Smooth muscle cell (in vitro differentiated cells): ENCODE measurements at regions not wholly inside any gene's neighbourhood (a gene's known extent, or its start where the extent isn't known, plus 50 kb on each side); places are given as distances from the start of the nearest gene placed in this dataset.
"Not testable (repeated sequence)": the region's sequence is repeated elsewhere in the genome, so short reads cannot be mapped to it uniquely, and the experiment has no call there.

Experiments used
- DNase-seq: peaks from one replicate; lab custom pipeline; 2025; ENCODE audit not compliant: unreplicated experiment; lab: John Stamatoyannopoulos, UW
- H2AFZ ChIP-seq: fragments of 200-600 bp; sonication (generic); 2 replicates; pipeline ENCODE4 v1.6.0; 2016; ENCODE audit warnings: antibody characterized with exemption, low read depth, mild to moderate bottlenecking
- H3F3A ChIP-seq: fragments of 200-600 bp; sonication (generic); 2 replicates; pipeline ENCODE4 v1.6.0; 2017; ENCODE audit warnings: antibody characterized with exemption, low read depth
- H3K27ac ChIP-seq: fragments of 200-600 bp; sonication (generic); 2 replicates; pipeline ENCODE4 v1.5.1; 2016; ENCODE audit warnings: low read depth, mild to moderate bottlenecking
- H3K27me3 ChIP-seq: fragments of 200-600 bp; sonication (generic); 2 replicates; pipeline ENCODE4 v1.6.1; 2016; ENCODE audit warnings: low read depth, mild to moderate bottlenecking
- H3K36me3 ChIP-seq: fragments of 200-600 bp; sonication (generic); 2 replicates; pipeline ENCODE4 v1.5.1; 2016; ENCODE audit warnings: low read depth
- H3K4me1 ChIP-seq: fragments of 200-600 bp; sonication (generic); 2 replicates; pipeline ENCODE4 v1.5.1; 2016; ENCODE audit warnings: low read depth
- H3K4me2 ChIP-seq: fragments of 200-600 bp; sonication (generic); 2 replicates; pipeline ENCODE4 v1.6.0; 2016; ENCODE audit warnings: mild to moderate bottlenecking
- H3K4me3 ChIP-seq: fragments of 200-600 bp; sonication (generic); 2 replicates; pipeline ENCODE4 v1.5.1; 2016; ENCODE audit warnings: mild to moderate bottlenecking
- H3K79me2 ChIP-seq: fragments of 200-600 bp; sonication (generic); 2 replicates; pipeline ENCODE4 v1.6.0; 2016; ENCODE audit warnings: low read depth, mild to moderate bottlenecking
- H3K9ac ChIP-seq: fragments of 200-600 bp; sonication (generic); 2 replicates; pipeline ENCODE4 v1.6.0; 2016; ENCODE audit warnings: low read depth
- H3K9me3 ChIP-seq: fragments of 200-600 bp; sonication (generic); replicated peaks from 2 replicates; pipeline ENCODE4 v1.5.1; 2016; ENCODE audit warnings: low read depth
- H4K20me1 ChIP-seq: fragments of 200-600 bp; sonication (generic); 2 replicates; pipeline ENCODE4 v1.6.0; 2016; ENCODE audit warnings: low read depth
- WGBS: methylation state at CpG from one replicate; pipeline ENCODE4 v1.1.7; 2016; ENCODE audit warnings: low lambda C conversion rate; 5-methylcytosine and 5-hydroxymethylcytosine counted together
- TF ChIP-seq, protein P1 (sequence below): fragments of 200-600 bp; sonication (generic); IDR thresholded peaks from 2 replicates; pipeline ENCODE4 v1.5.1; 2017; ENCODE audit warnings: borderline replicate concordance, mild to moderate bottlenecking, antibody characterized with exemption; ENCODE audit not compliant: insufficient read depth, poor library complexity, severe bottlenecking

DNA sequence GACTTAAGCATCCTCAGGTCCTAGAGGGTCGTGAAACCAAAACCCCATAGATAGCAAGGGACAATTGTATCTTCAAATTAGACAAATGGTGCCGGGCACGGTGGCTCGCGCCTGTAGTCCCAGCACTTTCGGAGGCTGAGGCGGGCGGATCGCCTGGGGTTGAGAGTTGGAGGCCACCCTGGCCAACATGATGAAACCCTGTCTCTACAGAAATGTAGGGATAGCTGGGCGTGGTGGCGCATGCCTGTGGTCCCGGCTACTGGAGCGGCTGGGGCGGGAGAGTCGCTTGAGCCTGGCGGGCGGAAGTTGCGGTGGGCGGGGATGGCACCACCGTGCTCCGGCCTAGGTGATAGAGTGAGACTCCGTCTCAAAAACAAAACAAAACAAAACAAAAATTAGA lies 780.6 kb downstream of the BRINP3 start:
- H2AFZ ChIP-seq = no peak overlapping the region
- H4K20me1 ChIP-seq = no peaks in the 10 kb centered on the region
- no peaks in the 10 kb centered on the region for H3K27me3 ChIP-seq
- no peaks in the 10 kb centered on the region for H3K9me3 ChIP-seq
- H3K4me3 ChIP-seq = no peak overlapping the region
- no peaks in the 10 kb centered on the region for H3F3A ChIP-seq
- no peak for DNase-seq
- WGBS = 97% methylated on average over 22 of the region's 22 CpGs
- H3K9ac ChIP-seq = no peak overlapping the region
- TF ChIP-seq, protein P1, sequence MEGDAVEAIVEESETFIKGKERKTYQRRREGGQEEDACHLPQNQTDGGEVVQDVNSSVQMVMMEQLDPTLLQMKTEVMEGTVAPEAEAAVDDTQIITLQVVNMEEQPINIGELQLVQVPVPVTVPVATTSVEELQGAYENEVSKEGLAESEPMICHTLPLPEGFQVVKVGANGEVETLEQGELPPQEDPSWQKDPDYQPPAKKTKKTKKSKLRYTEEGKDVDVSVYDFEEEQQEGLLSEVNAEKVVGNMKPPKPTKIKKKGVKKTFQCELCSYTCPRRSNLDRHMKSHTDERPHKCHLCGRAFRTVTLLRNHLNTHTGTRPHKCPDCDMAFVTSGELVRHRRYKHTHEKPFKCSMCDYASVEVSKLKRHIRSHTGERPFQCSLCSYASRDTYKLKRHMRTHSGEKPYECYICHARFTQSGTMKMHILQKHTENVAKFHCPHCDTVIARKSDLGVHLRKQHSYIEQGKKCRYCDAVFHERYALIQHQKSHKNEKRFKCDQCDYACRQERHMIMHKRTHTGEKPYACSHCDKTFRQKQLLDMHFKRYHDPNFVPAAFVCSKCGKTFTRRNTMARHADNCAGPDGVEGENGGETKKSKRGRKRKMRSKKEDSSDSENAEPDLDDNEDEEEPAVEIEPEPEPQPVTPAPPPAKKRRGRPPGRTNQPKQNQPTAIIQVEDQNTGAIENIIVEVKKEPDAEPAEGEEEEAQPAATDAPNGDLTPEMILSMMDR = no peak
- no peaks in the 10 kb centered on the region for H3K4me1 ChIP-seq
- H3K27ac ChIP-seq = no peak overlapping the region
- no peaks in the 10 kb centered on the region for H3K79me2 ChIP-seq
- no peaks in the 10 kb centered on the region for H3K36me3 ChIP-seq
- H3K4me2 ChIP-seq = no peak overlapping the region

DNA sequence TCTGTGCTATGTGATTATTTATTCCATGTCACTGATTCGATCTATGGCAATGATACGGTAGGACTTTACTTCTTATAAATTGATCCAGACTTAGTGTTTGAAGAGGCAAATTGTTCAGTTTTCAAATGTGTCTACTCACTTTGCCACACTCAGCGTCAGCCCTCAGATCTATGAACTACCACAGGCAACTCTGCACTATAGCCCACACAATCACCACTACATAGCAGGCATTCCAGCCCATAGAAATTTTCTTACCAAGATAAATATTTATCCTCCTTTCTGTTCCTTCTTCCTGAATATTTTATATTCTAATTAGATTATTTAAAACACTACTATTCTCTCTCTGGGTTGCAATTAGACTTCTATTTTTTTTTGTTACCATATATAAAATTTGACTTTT lies 776.1 kb downstream of the BRINP3 start:
- Histone ChIP-seq H3K4me3 (no peak overlapping the region), H2AFZ (no peak overlapping the region), H3K27me3 (no peaks in the 10 kb centered on the region), H3F3A (no peaks in the 10 kb centered on the region), H3K4me2 (no peak overlapping the region), H3K36me3 (no peaks in the 10 kb centered on the region), H3K9me3 (no peaks in the 10 kb centered on the region), H3K9ac (no peak overlapping the region), H3K4me1 (no peaks in the 10 kb centered on the region), H3K79me2 (no peaks in the 10 kb centered on the region), H4K20me1 (no peaks in the 10 kb centered on the region), H3K27ac (no peak overlapping the region)
- TF ChIP-seq, protein P1 = no peak
- no peak for DNase-seq
- WGBS = 88% methylated on average over 3 of the region's 3 CpGs

DNA sequence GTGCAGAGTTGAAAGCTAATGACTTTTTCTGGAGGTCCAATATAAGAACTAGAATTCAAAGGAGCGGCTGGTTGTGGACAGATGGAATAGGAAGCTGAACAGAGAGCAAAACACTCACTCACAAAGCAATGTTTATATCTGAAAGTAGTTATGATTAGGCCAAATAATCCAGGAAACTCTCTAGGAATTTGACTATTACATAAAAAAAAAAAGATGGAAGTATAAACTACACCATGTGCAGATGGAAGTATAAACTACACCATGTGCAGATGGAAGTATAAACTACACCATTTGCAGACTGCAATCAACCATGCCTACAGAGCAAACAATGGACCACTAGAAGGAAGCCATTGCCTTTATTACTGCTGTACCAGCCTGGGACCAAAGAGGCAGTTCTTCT lies 771.1 kb downstream of the BRINP3 start:
- Histone ChIP-seq H2AFZ (no peak overlapping the region), H3K4me3 (no peak overlapping the region), H3K79me2 (no peaks in the 10 kb centered on the region), H3K36me3 (no peaks in the 10 kb centered on the region), H3K9ac (no peak overlapping the region), H3F3A (no peaks in the 10 kb centered on the region), H3K27me3 (no peaks in the 10 kb centered on the region), H4K20me1 (no peaks in the 10 kb centered on the region), H3K4me1 (no peaks in the 10 kb centered on the region), H3K27ac (no peak overlapping the region), H3K9me3 (no peaks in the 10 kb centered on the region), H3K4me2 (no peak overlapping the region)
- TF ChIP-seq, protein P1 = no peak
- 91% methylated on average over 1 of the region's 1 CpG for WGBS
- no peak for DNase-seq

DNA sequence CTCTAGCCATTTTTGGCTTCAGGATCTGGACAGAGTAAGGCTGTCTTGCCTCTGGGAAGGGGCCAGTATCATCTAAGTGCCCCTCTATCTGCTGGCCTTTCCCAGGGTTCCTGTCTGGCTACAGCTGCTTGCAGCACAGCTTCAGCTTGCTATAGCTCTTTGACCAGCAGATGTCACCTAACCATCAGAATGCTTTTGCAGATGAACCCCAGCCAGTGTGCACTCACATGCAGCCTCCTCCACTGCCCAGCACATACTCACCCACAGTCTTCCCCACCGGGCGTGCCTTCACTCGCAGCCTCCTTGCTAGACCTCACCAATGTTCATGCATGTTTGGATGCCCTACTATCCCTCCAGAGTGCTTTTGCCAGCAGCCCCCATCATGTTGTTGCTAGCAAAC lies 769.0 kb downstream of the BRINP3 start:
- DNase-seq = no peak
- 79% methylated on average over 3 of the region's 3 CpGs for WGBS
- Histone ChIP-seq H3K36me3 (no peaks in the 10 kb centered on the region), H3K4me1 (no peaks in the 10 kb centered on the region), H2AFZ (no peak overlapping the region), H4K20me1 (no peaks in the 10 kb centered on the region), H3K9ac (no peak overlapping the region), H3F3A (no peaks in the 10 kb centered on the region), H3K27me3 (no peaks in the 10 kb centered on the region), H3K79me2 (no peaks in the 10 kb centered on the region), H3K9me3 (no peaks in the 10 kb centered on the region), H3K4me3 (no peak overlapping the region), H3K4me2 (no peak overlapping the region), H3K27ac (no peak overlapping the region)
- TF ChIP-seq, protein P1 = no peak

DNA sequence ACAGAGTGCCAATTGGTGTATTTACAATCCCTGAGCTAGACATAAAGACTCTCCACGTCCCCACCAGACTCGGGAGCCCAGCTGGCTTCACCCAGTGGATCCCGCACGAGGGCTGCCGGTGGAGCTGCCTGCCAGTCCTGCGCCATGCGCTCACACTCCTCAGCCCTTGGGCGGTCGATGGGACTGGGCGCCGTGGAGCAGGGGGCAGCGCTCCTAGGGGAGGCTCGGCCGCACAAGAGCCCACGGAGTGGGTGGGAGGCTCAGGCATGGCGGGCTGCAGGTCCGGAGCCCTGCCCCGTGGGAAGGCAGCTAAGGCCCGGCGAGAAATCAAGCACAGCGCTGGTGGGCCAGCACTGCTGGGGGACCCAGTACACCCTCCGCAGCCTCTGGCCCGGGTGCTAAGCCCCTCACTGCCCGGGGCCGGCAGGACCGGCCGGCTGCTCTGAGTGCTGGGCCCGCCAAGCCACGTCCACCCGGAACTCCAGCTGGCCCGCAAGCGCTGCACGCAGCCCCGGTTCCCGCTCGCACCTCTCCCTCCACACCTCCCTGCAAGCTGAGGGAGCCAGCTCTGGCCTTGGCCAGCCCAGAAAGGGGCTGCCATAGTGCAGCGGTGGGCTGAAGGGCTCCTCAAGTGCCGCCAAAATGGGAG lies 759.4 kb downstream of the BRINP3 start:
- not testable (repeated sequence) for H3K79me2 ChIP-seq, H3F3A ChIP-seq, H3K36me3 ChIP-seq, H3K27ac ChIP-seq, H3K27me3 ChIP-seq, H2AFZ ChIP-seq, H4K20me1 ChIP-seq, H3K4me3 ChIP-seq, DNase-seq, H3K4me1 ChIP-seq, H3K4me2 ChIP-seq, H3K9ac ChIP-seq, H3K9me3 ChIP-seq
- 97% methylated on average over 38 of the region's 38 CpGs for WGBS
